DMS79 (cell line): ENCODE measurements at regions not wholly inside any gene's neighbourhood (a gene's known extent, or its start where the extent isn't known, plus 50 kb on each side); places are given as distances from the start of the nearest gene placed in this dataset.

ENCODE experiments used
- DNase-seq: peaks from one replicate; lab custom pipeline; 2025; lab: John Stamatoyannopoulos, UW

DNA sequence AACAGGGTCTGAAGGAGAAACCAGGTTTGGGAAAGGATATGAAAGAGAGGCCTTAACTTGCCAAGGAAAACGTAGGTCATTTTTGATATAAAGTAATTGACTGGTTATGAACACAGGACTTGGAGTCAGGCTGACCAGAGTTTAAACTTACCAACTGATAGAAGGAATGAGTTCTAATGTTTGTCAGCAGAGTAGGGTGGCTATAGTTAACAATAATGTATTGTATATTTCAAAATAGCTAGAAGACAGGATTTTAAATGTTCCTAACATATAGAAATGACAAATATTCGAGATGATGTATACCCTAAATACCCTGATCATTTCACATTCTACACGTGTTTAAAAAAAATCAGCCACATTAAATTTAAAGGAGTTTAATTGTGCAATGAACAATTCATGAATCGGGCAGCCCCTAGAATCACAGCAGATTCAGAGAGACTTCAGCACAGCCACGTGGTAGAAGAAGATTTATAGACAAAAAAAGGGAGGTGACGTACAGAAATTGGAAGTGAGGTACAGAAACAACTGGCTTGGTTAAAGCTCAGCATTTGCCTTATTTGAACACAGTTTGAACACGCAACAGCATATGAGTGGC, 52.5 kb upstream of the PLEKHG7 start:
- no peak for DNase-seq

DNA sequence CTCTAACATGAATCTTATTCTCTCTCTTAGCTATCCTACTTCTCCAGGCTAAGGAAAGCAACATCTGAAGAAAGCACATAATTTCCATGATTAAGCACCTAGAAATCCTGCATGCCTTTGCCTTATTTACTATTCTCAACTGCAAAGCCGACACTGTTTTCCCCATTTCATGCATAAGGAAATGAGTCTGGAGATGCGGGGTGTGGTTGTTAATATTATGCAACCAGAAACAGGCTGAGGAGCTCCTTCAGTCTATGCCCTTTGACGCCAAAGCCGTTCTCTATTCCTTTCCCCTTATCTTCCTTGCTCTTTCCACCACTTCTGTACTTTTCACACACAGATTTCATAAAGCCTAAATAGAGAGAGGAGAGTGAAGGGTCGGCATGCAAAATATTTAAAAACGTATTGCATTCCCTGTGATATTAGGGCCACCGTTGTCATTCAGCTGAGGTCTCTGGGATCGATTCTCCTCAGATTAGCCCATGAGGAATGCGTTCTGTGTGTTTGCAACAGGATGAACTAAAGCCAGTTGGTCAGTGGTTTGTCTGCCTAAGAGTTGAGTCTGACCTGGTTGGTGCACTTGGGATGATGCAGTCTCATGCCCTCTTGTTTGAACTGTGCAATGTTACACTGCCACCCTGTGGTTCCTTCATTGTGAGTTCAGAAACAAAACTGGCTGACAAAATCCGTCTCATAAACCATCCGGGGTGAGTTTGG, 53.1 kb upstream of the PLEKHG7 start:
- DNase-seq: peak; percentile 7

DNA sequence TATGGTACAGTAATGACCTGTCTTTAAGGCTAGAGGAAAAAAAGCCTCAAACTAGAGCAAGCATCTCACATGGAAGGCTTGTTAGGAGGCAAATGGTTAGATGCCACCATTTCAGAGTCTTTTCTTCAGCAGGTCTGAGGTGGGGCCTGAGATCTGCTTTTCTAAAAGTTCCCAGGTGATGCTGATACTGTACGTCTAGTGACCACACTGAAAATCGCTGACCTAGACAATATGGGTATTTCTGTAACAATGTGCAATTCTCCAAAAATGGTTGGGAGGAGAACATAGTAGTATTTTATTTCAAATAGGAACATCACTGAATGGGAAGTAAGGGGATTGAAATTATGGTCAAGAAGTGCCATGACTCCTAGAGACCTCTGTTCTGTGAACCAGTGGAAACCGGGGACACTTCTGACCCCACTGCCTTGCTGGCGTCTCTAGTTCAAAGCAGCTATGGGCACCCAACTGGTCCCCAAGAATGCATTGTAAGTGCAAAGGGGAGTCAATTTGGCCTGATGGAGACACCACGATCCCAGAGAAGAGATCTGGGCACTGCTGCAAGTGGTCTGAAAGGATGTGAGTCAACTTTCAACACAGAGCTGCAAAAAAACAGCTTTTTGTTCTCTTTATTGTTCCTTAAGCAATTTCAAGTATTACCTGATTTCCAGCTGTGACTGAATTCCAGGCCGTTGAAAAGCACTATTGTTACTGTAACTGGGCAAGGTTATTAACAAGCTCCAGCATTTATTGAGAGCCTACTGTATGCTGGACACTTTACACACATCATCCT, 54.4 kb upstream of the PLEKHG7 start:
- DNase-seq: no peak

DNA sequence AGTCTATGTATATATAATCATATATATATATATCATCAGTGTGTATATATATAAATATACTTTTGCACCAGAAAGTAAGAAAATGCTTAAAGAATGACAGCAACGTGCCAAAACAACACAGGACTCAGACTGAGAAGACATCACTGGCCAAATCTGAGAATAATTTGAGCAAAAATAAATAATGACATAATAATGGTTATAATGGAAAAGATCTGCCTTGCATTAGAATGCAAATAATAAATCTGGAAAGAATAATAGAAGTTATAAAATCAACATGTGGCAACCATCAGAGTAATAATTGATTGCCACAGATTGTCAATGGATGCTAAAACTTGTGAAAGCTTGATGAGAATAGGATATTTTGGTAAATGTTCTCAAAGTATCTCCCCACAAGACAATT, 61.5 kb upstream of the PLEKHG7 start:
- DNase-seq: no peak

DNA sequence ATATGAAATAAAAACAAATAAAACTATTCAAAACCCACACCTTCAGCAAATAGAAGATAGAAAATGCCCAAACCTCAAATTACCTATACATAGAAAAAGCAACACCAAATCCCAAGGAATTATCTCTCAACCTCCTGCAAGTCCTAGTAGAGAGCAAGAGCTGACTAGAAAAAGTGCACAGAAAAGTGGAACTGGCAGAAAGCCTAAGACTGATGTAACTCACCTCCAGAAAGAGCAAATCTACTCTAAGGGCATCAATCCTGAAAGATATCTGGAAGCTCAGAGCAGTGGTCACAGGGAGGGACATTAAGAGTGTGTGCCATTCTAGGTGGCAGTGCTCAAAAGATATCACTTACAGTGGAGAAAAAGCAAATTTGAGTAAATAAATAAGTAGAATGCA, 62.1 kb upstream of the PLEKHG7 start:
- no peak for DNase-seq

DNA sequence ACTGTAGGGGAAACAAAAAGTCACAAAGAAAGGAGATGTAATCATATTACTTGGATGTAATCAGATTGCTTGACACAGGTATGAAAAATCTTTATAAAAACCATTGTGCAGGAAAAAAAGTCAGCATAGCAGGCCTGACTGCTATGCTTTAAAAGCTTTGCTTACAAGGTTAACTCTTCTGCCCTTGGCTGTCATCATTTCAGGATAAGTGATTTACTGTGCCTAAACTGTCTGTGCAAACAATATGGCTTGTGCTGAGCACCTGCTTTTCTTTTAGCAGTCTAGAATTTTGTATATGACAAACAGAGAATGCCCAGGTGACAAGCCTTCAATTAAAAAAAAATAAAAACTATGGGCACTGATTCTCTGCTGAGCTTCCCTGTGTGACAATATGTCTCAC, 63.8 kb upstream of the PLEKHG7 start:
- no peak for DNase-seq

DNA sequence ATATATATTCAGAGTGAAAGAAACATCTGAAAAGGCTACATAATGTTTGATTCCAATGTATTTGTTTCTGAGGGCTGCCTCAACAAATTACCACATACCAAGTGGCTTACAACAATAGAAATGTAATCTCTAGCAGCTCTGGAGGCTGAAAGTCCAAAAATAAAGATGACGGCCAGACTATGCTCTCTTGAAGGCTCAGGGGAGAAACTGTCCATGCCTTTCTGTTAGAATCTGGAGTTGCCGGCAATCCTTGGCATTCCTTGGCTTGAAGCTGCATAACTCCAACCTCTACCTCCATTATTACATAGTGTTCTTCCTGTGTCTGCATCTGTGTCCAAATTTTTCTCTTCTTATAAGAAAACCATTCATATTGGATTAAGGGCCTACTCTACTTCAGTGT, 68.1 kb upstream of the PLEKHG7 start:
- DNase-seq: no peak

DNA sequence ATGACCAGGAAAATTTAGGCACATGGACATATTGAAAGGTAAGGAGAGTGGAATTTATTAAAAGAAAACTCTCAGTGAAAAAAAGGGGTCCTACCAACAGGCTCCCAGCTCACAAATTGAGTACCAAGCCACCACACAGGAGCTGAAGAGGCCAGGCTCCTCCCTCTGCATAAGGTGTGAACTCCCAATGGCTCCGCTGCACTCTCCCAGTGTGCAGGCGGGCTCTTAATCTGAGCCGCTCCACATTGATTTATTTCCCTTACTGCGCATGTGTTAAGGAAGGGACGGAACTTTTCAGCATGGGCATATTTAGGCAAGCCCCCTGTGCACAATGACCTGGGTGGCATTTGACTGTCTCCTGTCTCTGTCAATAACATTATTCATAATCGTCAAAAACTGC, 68.6 kb upstream of the PLEKHG7 start:
- no peak for DNase-seq

DNA sequence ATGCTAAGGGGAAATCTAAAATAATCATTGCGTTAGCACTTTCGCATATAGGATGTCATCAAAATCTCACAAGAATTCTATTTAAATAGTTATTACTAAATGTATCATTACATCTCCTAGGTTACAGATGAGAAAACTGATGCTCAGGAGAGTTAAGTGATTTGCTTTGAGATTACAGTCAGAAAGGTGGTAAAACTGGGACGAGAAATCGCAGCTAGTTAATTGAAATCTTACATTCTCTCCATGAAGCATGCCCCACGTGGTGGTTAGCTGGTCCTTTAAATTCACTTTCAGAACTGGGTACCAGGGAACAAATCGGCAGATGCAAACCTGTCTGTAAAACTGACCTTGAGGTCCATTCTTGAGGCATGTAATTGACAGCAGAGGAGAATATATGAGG, 71.8 kb upstream of the PLEKHG7 start:
- no peak for DNase-seq

DNA sequence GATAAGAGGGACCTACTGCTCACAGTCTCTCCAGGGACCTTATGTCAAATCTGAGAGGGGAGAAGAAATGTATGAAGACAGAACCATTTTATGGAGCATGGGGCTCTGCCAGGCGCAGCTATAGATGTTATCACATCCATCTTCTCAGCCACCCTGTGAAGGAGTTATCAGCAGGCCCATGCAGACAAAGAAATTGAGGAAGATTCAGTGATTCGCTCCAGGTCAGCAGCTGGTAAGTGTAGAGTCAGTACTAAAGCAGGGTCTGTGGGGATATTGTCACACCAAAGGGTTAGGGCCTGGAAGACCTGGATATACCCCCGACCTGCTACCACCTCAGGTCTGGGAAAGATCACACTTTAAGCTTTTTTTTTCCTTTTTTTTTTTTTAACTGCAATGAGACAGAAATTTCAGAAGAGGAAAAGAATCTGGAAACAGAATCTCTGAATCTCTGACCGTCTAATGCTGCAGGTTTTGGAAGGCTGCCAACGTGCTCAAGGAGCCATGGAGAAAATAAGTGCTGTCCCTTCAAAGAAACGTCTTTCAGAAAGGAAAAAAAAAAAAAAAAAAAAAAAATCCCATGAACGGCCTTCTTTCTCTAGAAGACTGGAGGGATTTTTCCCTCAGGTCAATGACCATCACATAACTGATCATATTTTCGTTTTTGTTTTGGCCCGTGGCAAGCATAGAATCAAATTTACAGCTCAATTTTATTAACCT, 73.3 kb upstream of the PLEKHG7 start:
- DNase-seq: peak; percentile 64

DNA sequence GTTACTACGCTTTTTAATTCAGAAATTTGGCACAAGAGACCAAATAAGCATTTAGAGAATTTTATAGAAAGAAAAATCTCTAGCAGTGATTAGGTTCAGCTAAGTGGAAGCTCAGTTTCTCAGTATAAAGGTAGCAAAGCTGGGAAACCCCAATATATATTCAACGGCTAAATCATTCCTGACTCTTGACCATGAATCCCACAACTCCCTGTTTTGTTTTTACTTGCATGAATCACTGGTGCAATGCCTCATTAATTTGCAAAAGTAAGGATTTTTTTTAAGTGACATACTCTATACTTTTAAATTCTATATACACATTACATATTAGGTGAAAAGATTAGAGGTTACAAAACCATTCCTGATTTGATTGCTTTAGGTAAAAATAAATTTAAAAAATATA, 74.3 kb upstream of the PLEKHG7 start:
- no peak for DNase-seq

DNA sequence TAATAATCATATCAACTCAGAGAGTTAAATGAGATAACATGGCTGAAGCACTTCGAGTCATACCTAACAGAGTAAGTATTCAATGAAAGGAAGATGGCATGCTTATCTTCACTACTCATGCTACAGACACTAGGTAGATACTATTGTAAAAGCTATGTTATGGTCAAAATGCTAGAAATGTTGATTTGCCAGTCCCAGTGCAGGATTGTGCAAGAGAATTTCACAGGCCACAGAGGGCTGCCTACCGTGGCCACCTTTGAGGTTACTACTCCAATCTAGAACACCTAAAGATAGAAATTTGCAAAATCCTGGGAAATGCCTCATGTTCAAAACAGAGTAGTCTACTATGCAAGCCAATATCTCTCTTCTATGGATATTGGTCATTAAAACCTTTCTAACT, 75.3 kb upstream of the PLEKHG7 start:
- no peak for DNase-seq

DNA sequence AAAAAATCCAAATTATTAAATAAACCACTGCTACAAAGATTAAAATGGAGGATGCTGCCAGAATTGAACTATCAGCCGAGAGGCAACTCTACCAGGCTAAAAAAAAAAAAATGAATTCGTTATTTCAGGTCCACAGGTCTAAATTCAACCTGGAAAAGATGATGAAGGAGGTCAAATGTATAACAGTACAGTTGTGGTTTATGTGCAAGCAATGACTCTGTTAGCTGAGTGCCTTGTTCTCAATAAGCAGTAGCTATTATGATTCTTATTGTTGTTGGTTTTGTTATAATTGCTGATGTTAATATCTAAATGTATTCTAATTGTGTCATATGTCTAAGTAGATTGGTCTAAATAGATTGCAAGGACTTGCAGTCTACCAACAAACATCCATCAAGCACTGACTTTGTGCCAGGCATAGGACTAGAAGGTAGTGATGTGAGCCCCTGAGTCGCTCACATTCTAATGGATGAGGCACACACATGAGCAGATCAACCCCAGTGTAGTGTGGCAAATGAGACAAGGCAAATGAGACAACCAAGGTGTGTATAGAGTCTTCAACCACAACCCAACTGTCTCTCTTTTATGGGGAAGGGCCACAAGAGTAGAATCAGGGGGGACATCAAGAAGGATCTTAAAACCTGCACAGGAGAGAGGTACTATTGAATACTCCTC, 77.0 kb upstream of the PLEKHG7 start:
- DNase-seq: no peak

DNA sequence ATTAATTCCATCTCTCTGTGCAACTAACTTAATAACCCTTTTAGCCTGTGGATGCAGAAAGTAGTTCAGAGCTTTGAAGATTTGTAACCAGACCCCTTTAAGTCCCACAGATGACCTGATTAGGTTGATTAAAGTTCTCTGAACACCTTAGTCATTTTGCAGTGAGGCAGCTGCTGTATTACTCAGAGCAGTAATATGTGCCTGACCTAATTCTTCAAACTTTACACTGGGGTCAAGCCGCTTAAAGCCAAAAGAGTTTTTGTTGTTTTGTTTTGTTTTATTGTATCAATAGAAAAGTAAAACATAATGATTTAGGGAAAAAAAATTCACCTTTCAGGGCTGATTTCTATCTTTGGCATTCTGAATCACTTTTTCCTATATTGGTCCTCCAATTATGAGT, 78.6 kb upstream of the PLEKHG7 start:
- no peak for DNase-seq

DNA sequence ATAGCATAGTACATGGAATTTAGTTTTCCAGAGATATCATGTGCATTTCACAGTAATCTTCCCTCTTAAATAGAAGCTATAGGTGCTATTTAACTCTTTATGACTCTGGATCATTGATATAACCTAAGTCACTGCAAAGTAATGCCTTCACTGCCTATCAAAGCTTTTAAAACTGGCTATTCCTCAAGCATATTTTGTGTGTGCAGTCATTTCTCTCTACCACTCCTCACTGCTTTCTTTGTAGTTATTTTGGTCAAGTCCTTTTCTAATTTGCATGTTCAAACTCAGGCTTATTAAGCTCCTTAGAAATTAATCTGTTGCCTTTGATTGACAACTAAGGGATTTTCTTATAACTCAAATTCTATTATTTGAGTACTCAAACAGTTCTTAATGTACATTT, 79.4 kb upstream of the PLEKHG7 start:
- DNase-seq: no peak

DNA sequence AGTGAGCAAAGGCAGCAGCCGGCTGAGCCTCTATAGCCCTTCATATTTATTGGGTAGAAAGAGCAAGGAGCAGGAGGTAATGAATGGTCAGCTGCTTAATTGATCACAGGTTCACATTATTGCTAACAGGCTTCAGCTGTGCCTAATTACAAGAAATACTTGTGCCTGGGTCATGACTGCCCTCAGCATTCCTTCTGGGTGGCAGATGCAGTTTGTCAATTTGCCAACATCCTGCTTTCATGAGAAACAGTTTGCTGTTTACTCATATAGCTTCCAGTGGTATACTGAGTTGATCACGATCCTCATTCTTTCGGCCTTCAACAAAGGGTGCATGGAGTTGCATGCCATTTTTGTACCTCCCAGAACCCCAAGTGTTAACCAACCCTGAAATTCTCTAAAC, 81.0 kb upstream of the PLEKHG7 start:
- DNase-seq: no peak

DNA sequence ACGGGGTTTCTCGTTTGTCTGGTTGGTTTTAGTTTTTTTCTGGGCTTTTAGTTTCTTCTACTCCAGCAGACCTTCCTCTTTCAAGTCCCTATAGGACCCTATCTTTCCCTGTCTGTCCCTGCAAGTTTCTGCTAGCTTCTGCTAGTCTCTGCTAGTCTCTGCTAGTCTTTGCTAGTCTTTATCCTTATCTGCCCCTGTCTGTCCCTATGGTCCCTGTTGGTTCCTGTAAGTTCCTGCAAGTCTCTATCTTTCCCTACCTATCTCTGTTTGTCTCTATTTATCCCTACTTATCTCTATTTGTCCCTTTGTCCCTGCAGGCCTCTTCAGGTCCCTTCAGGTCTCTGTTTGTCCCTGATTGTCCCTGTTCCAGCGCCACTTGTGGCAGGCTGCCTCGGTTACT, 81.5 kb upstream of the PLEKHG7 start:
- no peak for DNase-seq

DNA sequence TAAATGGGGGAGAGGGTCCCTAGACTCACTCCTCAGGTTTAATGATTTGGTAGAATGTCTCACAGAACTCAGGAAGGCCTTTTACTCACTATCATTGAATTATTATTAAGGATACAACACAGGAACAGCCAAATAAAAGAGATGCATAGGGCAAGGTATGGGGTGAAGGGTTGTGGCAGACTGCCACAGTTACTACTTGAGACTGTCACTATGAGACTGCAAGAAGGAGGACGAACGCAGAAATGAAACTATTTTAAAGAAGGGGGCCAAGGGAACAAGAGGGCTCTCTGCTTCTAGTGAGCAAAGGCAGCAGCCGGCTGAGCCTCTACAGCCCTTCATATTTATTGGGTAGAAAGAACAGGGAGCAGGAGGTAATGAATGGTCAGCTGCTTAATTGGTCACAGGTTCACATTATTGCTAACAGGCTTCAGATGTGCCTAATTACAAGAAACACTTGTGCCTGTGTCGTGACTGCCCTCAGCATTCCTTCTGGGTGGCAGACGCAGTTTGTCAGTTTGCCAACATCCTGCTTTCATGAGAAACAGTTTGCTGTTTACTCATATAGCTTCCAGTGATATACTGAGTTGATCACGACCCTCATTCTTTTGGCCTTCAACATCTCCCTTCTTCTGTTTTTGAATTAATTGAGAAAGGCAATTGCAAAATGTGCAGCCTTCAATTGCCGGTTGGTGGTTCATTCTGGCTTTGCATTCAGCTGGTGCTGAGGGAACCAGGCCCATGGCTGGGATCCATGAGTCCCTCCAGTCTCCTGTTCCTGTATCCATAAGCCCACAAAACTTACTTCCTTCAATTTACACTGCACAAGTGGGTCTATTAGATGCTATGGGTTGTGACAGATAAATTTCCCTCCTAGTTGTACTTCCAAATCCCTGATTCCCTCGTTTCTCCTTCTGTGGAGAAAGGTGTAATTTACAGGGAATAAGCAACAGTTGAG, 82.8 kb upstream of the PLEKHG7 start:
- no peak for DNase-seq

DNA sequence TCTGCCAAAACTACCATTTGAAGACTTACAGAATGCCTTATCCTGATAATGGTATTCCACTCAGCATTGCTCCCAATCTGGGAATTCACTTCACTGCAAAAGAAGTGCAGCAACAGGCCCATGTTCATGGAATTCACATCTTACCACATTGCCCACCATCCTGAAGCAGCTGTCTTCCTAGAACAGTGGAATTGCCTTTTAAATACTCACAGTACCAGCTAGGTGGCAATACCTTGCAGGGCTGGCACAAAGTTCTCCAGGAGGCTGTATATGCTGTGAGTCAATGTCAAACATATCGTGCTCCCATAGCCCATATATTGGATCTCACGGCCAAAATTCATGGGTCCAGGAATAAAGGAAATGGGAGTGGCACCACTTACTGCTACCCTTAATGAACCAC, 83.8 kb upstream of the PLEKHG7 start:
- no peak for DNase-seq

DNA sequence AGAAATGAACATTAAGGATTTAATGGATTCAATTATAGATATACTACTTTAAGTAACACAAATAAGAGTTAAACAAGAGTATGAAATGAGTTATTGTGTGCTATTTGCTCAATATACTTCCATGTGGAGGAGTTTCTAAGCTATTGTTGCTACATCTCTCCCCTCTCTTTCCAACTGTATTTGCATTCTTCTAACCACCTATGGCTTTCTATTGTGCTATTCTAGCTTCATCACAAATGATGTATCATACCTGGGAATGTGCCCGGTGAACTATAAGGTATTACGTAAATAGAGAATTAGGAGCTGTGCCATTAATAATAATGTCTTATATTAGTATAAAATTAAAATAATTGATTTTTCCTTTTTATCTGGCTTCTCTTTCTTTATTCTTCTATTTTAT, 87.1 kb upstream of the PLEKHG7 start:
- no peak for DNase-seq

DNA sequence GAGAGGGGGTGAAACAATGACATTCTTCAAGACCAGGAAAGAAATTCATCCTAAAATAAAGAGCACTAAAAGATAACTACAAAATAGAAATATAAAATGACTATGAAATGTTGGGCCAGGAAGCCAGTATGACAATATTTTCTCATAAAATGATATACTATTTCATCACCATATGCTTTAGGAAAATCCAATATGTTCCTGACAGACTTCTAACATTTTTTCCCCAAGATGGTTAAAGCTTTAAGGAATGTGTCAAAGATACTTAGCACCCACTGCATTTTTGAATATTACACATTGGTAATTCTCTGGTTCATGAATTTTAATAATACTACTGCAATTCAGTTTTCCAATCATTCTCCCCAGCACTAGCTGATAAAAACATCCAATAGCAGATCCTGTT, 87.7 kb upstream of the PLEKHG7 start:
- no peak for DNase-seq
